ENCODE measurements at regions not wholly inside any gene's neighbourhood (a gene's known extent, or its start where the extent isn't known, plus 50 kb on each side); places are given as distances from the start of the nearest gene placed in this dataset.

- Histone ChIP-seq H3K9ac (ENCODE audit: insufficient read length) (no peak overlapping the region), H3K4me3 (no peak overlapping the region), H3K27ac (no peak overlapping the region), H3K36me3 (ENCODE audit: insufficient read depth, low read length) (no peaks in the 10 kb centered on the region), H3K9me3 (ENCODE audit: low read depth, low read length) (no peaks in the 10 kb centered on the region)
- TF ChIP-seq POLR2AphosphoS5 (IDR thresholded peaks at IDR 0.05; ENCODE audit: borderline replicate concordance, low read depth, low read length) = no peak
- no peak for TF ChIP-seq FOXP2 (optimal IDR thresholded peaks at IDR 0.05; ENCODE audit: control extremely low read depth, extremely low read length, insufficient read depth)
- DNase-seq (ENCODE audit: low read depth, low spot score) = no peak
Measured at GRCh38 chr3:181793006-181793405, 81.3 kb downstream of the SOX2 start.

- no peak for DNase-seq (ENCODE audit: low read depth, low spot score)
- Histone ChIP-seq H3K36me3 (ENCODE audit: insufficient read depth, low read length) (no peaks in the 10 kb centered on the region), H3K9ac (ENCODE audit: insufficient read length) (peak overlapping the region; percentile 6), H3K4me3 (0 out of 2 replicates have a peak overlapping the region, but pooled peaks have one; percentile 14), H3K27ac (0 out of 2 replicates have a peak overlapping the region, but pooled peaks have one; percentile 20), H3K9me3 (ENCODE audit: low read depth, low read length) (no peaks in the 10 kb centered on the region)
- TF ChIP-seq EZH2 (IDR thresholded peaks at IDR 0.05) (no peak), FOXP2 (optimal IDR thresholded peaks at IDR 0.05; ENCODE audit: control extremely low read depth, extremely low read length, insufficient read depth) (no peak), POLR2AphosphoS5 (IDR thresholded peaks at IDR 0.05; ENCODE audit: borderline replicate concordance, low read depth, low read length) (no peak)
Measured at GRCh38 chr3:181794011-181794790, 82.5 kb downstream of the SOX2 start.

GRCh38 chr3:181796641-181797040, 84.9 kb downstream of the SOX2 start:
- no peak overlapping the region for H3K4me3 ChIP-seq
- H3K9me3 ChIP-seq (ENCODE audit: low read depth, low read length) = no peaks in the 10 kb centered on the region
- no peak overlapping the region for H3K27ac ChIP-seq
- no peaks in the 10 kb centered on the region for H3K36me3 ChIP-seq (ENCODE audit: insufficient read depth, low read length)
- no peak overlapping the region for H3K9ac ChIP-seq (ENCODE audit: insufficient read length)
- no peak for DNase-seq (ENCODE audit: low read depth, low spot score)
- no peak for TF ChIP-seq FOXP2 (optimal IDR thresholded peaks at IDR 0.05; ENCODE audit: control extremely low read depth, extremely low read length, insufficient read depth)

- Histone ChIP-seq H3K36me3 (ENCODE audit: insufficient read depth, low read length) (no peaks in the 10 kb centered on the region), H3K9me3 (ENCODE audit: low read depth, low read length) (no peaks in the 10 kb centered on the region), H3K4me3 (no peak overlapping the region), H3K27ac (peak overlapping the region; percentile 10; the same call in 1 of the 2 replicates), H3K9ac (ENCODE audit: insufficient read length) (no peak overlapping the region)
- no peak for DNase-seq (ENCODE audit: low read depth, low spot score)
- TF ChIP-seq EZH2 (IDR thresholded peaks at IDR 0.05) = no peak
- TF ChIP-seq POLR2AphosphoS5 (IDR thresholded peaks at IDR 0.05; ENCODE audit: borderline replicate concordance, low read depth, low read length) = no peak
- no peak for TF ChIP-seq FOXP2 (optimal IDR thresholded peaks at IDR 0.05; ENCODE audit: control extremely low read depth, extremely low read length, insufficient read depth)
Measured at GRCh38 chr3:181797431-181797830, 85.7 kb downstream of the SOX2 start.

GRCh38 chr3:181805703-181806102, 94.0 kb downstream of the SOX2 start:
- TF ChIP-seq FOXP2 (optimal IDR thresholded peaks at IDR 0.05; ENCODE audit: control extremely low read depth, extremely low read length, insufficient read depth) (no peak), POLR2AphosphoS5 (IDR thresholded peaks at IDR 0.05; ENCODE audit: borderline replicate concordance, low read depth, low read length) (no peak), EZH2 (IDR thresholded peaks at IDR 0.05) (no peak)
- Histone ChIP-seq H3K9ac (ENCODE audit: insufficient read length) (no peak overlapping the region), H3K9me3 (ENCODE audit: low read depth, low read length) (no peaks in the 10 kb centered on the region), H3K36me3 (ENCODE audit: insufficient read depth, low read length) (no peaks in the 10 kb centered on the region), H3K27ac (no peak overlapping the region), H3K4me3 (no peak overlapping the region)
- DNase-seq (ENCODE audit: low read depth, low spot score) = no peak

- Histone ChIP-seq H3K36me3 (ENCODE audit: insufficient read depth, low read length) (no peaks in the 10 kb centered on the region), H3K9ac (ENCODE audit: insufficient read length) (no peak overlapping the region), H3K9me3 (ENCODE audit: low read depth, low read length) (no peaks in the 10 kb centered on the region), H3K27ac (no peak overlapping the region), H3K4me3 (no peak overlapping the region)
- no peak for DNase-seq (ENCODE audit: low read depth, low spot score)
- TF ChIP-seq POLR2AphosphoS5 (IDR thresholded peaks at IDR 0.05; ENCODE audit: borderline replicate concordance, low read depth, low read length) (no peak), EZH2 (IDR thresholded peaks at IDR 0.05) (no peak), FOXP2 (optimal IDR thresholded peaks at IDR 0.05; ENCODE audit: control extremely low read depth, extremely low read length, insufficient read depth) (no peak)
Measured at GRCh38 chr3:181808053-181808452, 96.3 kb downstream of the SOX2 start.

GRCh38 chr3:181823716-181824115, 112.0 kb downstream of the SOX2 start:
- H3K36me3 ChIP-seq (ENCODE audit: insufficient read depth, low read length) = no peaks in the 10 kb centered on the region
- no peak for DNase-seq (ENCODE audit: low read depth, low spot score)
- no peak overlapping the region for H3K27ac ChIP-seq
- TF ChIP-seq EZH2 (IDR thresholded peaks at IDR 0.05) (no peak), FOXP2 (optimal IDR thresholded peaks at IDR 0.05; ENCODE audit: control extremely low read depth, extremely low read length, insufficient read depth) (no peak), POLR2AphosphoS5 (IDR thresholded peaks at IDR 0.05; ENCODE audit: borderline replicate concordance, low read depth, low read length) (no peak)
- H3K4me3 ChIP-seq = no peak overlapping the region
- no peaks in the 10 kb centered on the region for H3K9me3 ChIP-seq (ENCODE audit: low read depth, low read length)
- H3K9ac ChIP-seq (ENCODE audit: insufficient read length) = no peak overlapping the region

GRCh38 chr3:181824961-181825360, 113.2 kb downstream of the SOX2 start:
- no peak overlapping the region for H3K9ac ChIP-seq (ENCODE audit: insufficient read length)
- no peaks in the 10 kb centered on the region for H3K9me3 ChIP-seq (ENCODE audit: low read depth, low read length)
- no peak for DNase-seq (ENCODE audit: low read depth, low spot score)
- no peak for TF ChIP-seq FOXP2 (optimal IDR thresholded peaks at IDR 0.05; ENCODE audit: control extremely low read depth, extremely low read length, insufficient read depth)
- H3K27ac ChIP-seq = no peak overlapping the region
- no peak overlapping the region for H3K4me3 ChIP-seq
- no peaks in the 10 kb centered on the region for H3K36me3 ChIP-seq (ENCODE audit: insufficient read depth, low read length)
